CD14-positive monocyte (primary cell): ENCODE measurements at regions not wholly inside any gene's neighbourhood (a gene's known extent, or its start where the extent isn't known, plus 50 kb on each side); places are given as distances from the start of the nearest gene placed in this dataset.

ENCODE experiments used
- DNase-seq, 3 donors: peaks; one replicate each; pipeline ENCODE4 v3.0.0-alpha.2; 2011 to 2022
- H2AFZ ChIP-seq: 2 replicates; pipeline ENCODE4 v1.6.0; 2012; ENCODE audit warnings: mild to moderate bottlenecking, low read depth, low read length, inconsistent platforms; ENCODE audit not compliant: insufficient read depth, poor library complexity, severe bottlenecking
- H3K27ac ChIP-seq, 2 donors: 1 replicate in 1 of 2; 2 replicates in 1 of 2; pipeline ENCODE4 v1.5.1; 2012 to 2013; ENCODE audit warnings: low read length in 2 of 2, control low read depth in 1 of 2, inconsistent platforms in 1 of 2, low read depth in 1 of 2, mild to moderate bottlenecking in 1 of 2
- H3K27me3 ChIP-seq, 2 donors: one replicate each; pipeline versions ENCODE4 v1.6.0 to v1.6.1; 2011 to 2013; ENCODE audit warnings: low read length in 2 of 2; ENCODE audit not compliant: control insufficient read depth in 2 of 2, insufficient read depth in 2 of 2
- H3K36me3 ChIP-seq, 2 donors: replicated peaks in 1 of 2; 1 replicate in 1 of 2; 2 replicates in 1 of 2; pipeline versions ENCODE4 v1.5.1 to v1.6.1; 2012 to 2013; ENCODE audit warnings: low read length in 2 of 2, control low read depth in 1 of 2, inconsistent platforms in 1 of 2, mild to moderate bottlenecking in 1 of 2; ENCODE audit not compliant: insufficient read depth in 2 of 2, control insufficient read depth in 1 of 2
- H3K4me1 ChIP-seq, 2 donors: 1 replicate in 1 of 2; 2 replicates in 1 of 2; pipeline versions ENCODE4 v1.5.1 to v1.6.1; 2012 to 2013; ENCODE audit warnings: low read length in 2 of 2, control low read depth in 1 of 2, inconsistent platforms in 1 of 2, mild to moderate bottlenecking in 1 of 2, moderate library complexity in 1 of 2; ENCODE audit not compliant: insufficient read depth in 2 of 2, control insufficient read depth in 1 of 2
- H3K4me2 ChIP-seq: replicated peaks from 2 replicates; pipeline ENCODE3; 2012; ENCODE audit warnings: low read length, moderate library complexity, mild to moderate bottlenecking; ENCODE audit not compliant: poor library complexity, severe bottlenecking; ENCODE audit errors: extremely low read depth
- H3K4me3 ChIP-seq, 3 experiments: fragments of 200-600 bp in 1 of 3; sonication (generic) in 1 of 3; replicated peaks in 1 of 3; 1 replicate in 2 of 3; 2 replicates in 1 of 3; pipeline ENCODE4 v1.5.1; 2011 to 2013; ENCODE audit warnings: low read length in 3 of 3, mild to moderate bottlenecking in 3 of 3, control low read depth in 2 of 3, low read depth in 2 of 3, inconsistent platforms in 1 of 3, moderate library complexity in 1 of 3
- H3K79me2 ChIP-seq: 2 replicates; pipeline ENCODE4 v1.6.0; 2012; ENCODE audit warnings: mild to moderate bottlenecking, control low read depth, inconsistent platforms, low read length, moderate library complexity; ENCODE audit not compliant: insufficient read depth
- H3K9ac ChIP-seq: 2 replicates; pipeline ENCODE4 v1.6.0; 2017; ENCODE audit warnings: low read length, mild to moderate bottlenecking; ENCODE audit not compliant: insufficient read depth, poor library complexity, severe bottlenecking
- H3K9me3 ChIP-seq, 2 donors: replicated peaks in 1 of 2; 1 replicate in 1 of 2; 2 replicates in 1 of 2; pipeline versions ENCODE4 v1.5.1 to v1.6.1; 2012 to 2013; ENCODE audit warnings: low read length in 2 of 2, control low read depth in 1 of 2; ENCODE audit not compliant: control insufficient read depth in 1 of 2, insufficient read depth in 1 of 2
- H4K20me1 ChIP-seq: 2 replicates; pipeline ENCODE4 v1.6.0; 2012; ENCODE audit warnings: mild to moderate bottlenecking, low read length, control low read depth, moderate library complexity; ENCODE audit not compliant: insufficient read depth
- H3K27ac Mint-ChIP-seq, 7 donors: one replicate each; pipeline ENCODE4 v1.8.0; 2020; ENCODE audit warnings: mild to moderate bottlenecking in 7 of 7, mixed read lengths in 7 of 7, moderate library complexity in 6 of 7, inconsistent platforms in 2 of 7
- H3K27me3 Mint-ChIP-seq, 3 donors: one replicate each; pipeline ENCODE4 v1.8.0; 2021 to 2022; ENCODE audit warnings: low read depth in 3 of 3, mild to moderate bottlenecking in 3 of 3, mixed read lengths in 3 of 3, moderate library complexity in 3 of 3, inconsistent platforms in 1 of 3
- H3K36me3 Mint-ChIP-seq, 2 donors: one replicate each; pipeline ENCODE4 v1.8.0; 2020; ENCODE audit warnings: mixed read lengths in 2 of 2, inconsistent platforms in 1 of 2, mild to moderate bottlenecking in 1 of 2
- H3K4me1 Mint-ChIP-seq: one replicate; pipeline ENCODE4 v1.8.0; 2020; ENCODE audit warnings: mild to moderate bottlenecking, mixed read lengths
- H3K4me3 Mint-ChIP-seq, 2 donors: one replicate each; pipeline ENCODE4 v1.8.0; 2020; ENCODE audit warnings: mild to moderate bottlenecking in 2 of 2, mixed read lengths in 2 of 2, moderate library complexity in 1 of 2
- H3K9me3 Mint-ChIP-seq, 7 donors: one replicate each; pipeline ENCODE4 v1.8.0; 2020 to 2022; ENCODE audit warnings: mixed read lengths in 7 of 7, mild to moderate bottlenecking in 6 of 7, moderate library complexity in 6 of 7, inconsistent platforms in 2 of 7
- WGBS: methylation state at CpG from one replicate; pipeline ENCODE4 v1.1.5; 2013; ENCODE audit warnings: missing lambda C conversion rate; ENCODE audit not compliant: insufficient coverage; 5-methylcytosine and 5-hydroxymethylcytosine counted together
- intact Hi-C, 2 donors: fragments of 100-400 bp; cut with micrococcal nuclease; formaldehyde crosslinking; loops; one replicate each; pipeline versions ENCODE4 v1.15.0 to v1.15.1; 2023
- TF ChIP-seq, protein P1 (sequence below): fragments of 200-600 bp; IDR thresholded peaks from one replicate; pipeline ENCODE4 v1.8.0; 2022; ENCODE audit warnings: antibody characterized with exemption, mild to moderate bottlenecking

DNA sequence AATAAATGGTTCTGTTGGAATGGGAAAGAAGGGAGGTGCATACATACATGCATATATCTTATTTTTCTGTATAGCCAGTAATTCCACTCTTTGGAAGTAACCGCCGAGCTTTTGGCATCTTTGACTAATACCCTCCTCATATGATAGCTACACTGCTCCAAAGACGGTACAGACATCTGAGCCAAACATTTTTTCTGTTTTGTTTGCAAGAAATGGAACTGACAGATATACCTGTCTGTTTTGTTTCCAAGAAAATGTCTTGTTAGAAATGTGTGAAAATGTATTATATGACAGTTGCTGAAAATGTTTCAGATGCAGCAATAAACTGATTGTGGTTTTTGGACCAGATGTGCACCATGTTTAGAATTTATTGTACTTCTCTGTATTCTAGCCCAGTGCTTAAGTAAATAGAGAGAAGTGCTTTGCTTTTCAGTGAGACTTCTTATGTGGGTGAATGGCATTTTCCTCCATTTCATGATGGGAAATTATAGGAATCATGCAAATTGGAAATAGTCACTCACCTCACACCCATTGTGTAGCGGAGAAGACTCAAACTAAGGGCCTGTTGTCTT, 396.9 kb downstream of the KCNRG start:
- intact Hi-C loops = no loop called here
- peaks cover 0 to 6% of the 10 kb centered on the region in 2 donors for H3K9me3 ChIP-seq
- no peaks in the 10 kb centered on the region for H4K20me1 ChIP-seq
- H3K4me1 ChIP-seq = no peaks in the 10 kb centered on the region
- Mint-ChIP-seq H3K4me1 (no peaks in the 10 kb centered on the region), H3K36me3 (no peaks in the 10 kb centered on the region), H3K27ac (no peak overlapping the region), H3K27me3 (peaks cover 1 to 5% (median 3%) of the 10 kb centered on the region in 3 donors), H3K4me3 (no peak overlapping the region), H3K9me3 (peaks cover 0 to 10% (median 4%) of the 10 kb centered on the region in 7 donors)
- no peaks in the 10 kb centered on the region for H3K27me3 ChIP-seq
- no CpG with 5 or more reads among the region's 4 CpGs for WGBS
- no peaks in the 10 kb centered on the region for H3K79me2 ChIP-seq
- H3K4me3 ChIP-seq = no peak overlapping the region
- no peaks in the 10 kb centered on the region for H3K36me3 ChIP-seq
- H2AFZ ChIP-seq = no peak overlapping the region
- H3K9ac ChIP-seq = no peak overlapping the region
- H3K27ac ChIP-seq = no peak overlapping the region
- no peak overlapping the region for H3K4me2 ChIP-seq
- DNase-seq = no peak
- TF ChIP-seq, protein P1, sequence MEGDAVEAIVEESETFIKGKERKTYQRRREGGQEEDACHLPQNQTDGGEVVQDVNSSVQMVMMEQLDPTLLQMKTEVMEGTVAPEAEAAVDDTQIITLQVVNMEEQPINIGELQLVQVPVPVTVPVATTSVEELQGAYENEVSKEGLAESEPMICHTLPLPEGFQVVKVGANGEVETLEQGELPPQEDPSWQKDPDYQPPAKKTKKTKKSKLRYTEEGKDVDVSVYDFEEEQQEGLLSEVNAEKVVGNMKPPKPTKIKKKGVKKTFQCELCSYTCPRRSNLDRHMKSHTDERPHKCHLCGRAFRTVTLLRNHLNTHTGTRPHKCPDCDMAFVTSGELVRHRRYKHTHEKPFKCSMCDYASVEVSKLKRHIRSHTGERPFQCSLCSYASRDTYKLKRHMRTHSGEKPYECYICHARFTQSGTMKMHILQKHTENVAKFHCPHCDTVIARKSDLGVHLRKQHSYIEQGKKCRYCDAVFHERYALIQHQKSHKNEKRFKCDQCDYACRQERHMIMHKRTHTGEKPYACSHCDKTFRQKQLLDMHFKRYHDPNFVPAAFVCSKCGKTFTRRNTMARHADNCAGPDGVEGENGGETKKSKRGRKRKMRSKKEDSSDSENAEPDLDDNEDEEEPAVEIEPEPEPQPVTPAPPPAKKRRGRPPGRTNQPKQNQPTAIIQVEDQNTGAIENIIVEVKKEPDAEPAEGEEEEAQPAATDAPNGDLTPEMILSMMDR = no peak

DNA sequence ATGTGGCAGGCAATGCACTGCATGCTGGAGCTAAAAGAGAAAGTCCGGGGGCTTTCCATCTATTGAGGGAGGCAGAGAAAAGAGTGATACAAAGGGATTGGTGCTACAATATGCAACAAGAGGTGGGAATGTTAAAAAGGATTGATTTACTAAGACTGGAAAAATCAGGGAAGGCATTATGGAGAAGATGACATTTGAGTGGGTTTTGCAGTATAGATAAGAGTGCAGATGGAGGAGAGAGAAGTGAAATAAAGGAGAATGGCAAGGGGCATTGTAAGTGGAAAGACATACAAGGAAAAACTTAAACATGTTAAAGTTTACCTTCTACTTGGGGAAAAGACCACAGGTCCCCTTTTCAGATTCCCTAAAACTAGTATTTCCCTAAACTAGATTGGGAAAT, 399.4 kb downstream of the KCNRG start:
- intact Hi-C loops = no loop called here
- no peak for DNase-seq
- Histone ChIP-seq H3K4me2 (no peak overlapping the region), H3K4me3 (no peak overlapping the region), H3K27ac (no peak overlapping the region), H3K9me3 (peaks cover 0 to 6% of the 10 kb centered on the region in 2 donors), H3K9ac (no peak overlapping the region), H2AFZ (no peak overlapping the region), H3K27me3 (no peaks in the 10 kb centered on the region), H3K36me3 (no peaks in the 10 kb centered on the region), H3K4me1 (no peaks in the 10 kb centered on the region), H3K79me2 (no peaks in the 10 kb centered on the region), H4K20me1 (no peaks in the 10 kb centered on the region)
- Mint-ChIP-seq H3K4me1 (no peaks in the 10 kb centered on the region), H3K4me3 (no peak overlapping the region), H3K9me3 (peaks cover 0 to 14% (median 4%) of the 10 kb centered on the region in 7 donors), H3K27ac (no peak overlapping the region), H3K36me3 (no peaks in the 10 kb centered on the region), H3K27me3 (peaks cover 0 to 5% (median 3%) of the 10 kb centered on the region in 3 donors)
- WGBS = 89% methylated on average over 1 of the region's 1 CpG
- TF ChIP-seq, protein P1 = no peak
